ENCODE measurements at regions not wholly inside any gene's neighbourhood (a gene's known extent, or its start where the extent isn't known, plus 50 kb on each side); places are given as distances from the start of the nearest gene placed in this dataset.
"Not testable (repeated sequence)": the region's sequence is repeated elsewhere in the genome, so short reads cannot be mapped to it uniquely, and the experiment has no call there.

DNA sequence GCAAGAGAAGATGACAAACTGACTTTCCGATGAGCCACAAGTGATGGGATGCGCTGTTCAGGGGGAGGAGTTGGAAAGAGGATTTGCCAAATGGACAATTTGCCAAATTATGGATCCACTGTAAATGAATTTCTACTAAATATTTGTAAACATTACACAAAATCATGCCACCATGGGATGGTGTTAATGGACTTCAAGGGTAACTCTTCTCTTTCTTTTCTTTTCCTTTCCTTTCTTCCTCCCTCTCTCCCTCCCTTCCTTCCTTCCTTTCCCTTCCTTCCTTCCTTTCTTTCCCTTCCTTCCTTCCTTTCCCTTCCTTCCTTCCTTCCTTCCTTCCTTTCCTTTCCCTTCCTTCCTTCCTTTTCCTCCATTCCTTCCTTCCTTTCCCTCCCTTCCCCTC, 76.0 kb upstream of the PEG3 start:
- ChIA-PET POLR2A (no interaction called here), CTCF (no interaction called here)
- DNase-seq = no peak
- H3K4me1 ChIP-seq (ENCODE audit: control extremely low read depth in 1 of 4, control insufficient read depth in 4 of 4, insufficient read depth in 4 of 4, low read length in 3 of 4) = no peaks in the 10 kb centered on the region
- no peak overlapping the region for H3K4me3 ChIP-seq (ENCODE audit: control insufficient read depth in 1 of 7, extremely low read depth in 1 of 7, insufficient read depth in 4 of 7, low read depth in 2 of 7, low read length in 6 of 7)
- H3K27ac ChIP-seq (ENCODE audit: insufficient read depth in 1 of 2, low read depth in 1 of 2, low read length in 2 of 2, poor library complexity in 1 of 2, severe bottlenecking in 2 of 2) = no peak overlapping the region
- H3K27me3 ChIP-seq (replicated peaks in 2 of 5; ENCODE audit: control insufficient read depth in 4 of 5, insufficient read depth in 5 of 5, low read length in 4 of 5) = no peaks in the 10 kb centered on the region
- no CpG with 5 or more reads among the region's 2 CpGs for WGBS (ENCODE audit: insufficient coverage)
- H3K36me3 ChIP-seq (ENCODE audit: control insufficient read depth in 4 of 4, insufficient read depth in 4 of 4, low read length in 3 of 4) = no peaks in the 10 kb centered on the region
- H3K9me3 ChIP-seq (ENCODE audit: control extremely low read depth in 1 of 5, control insufficient read depth in 4 of 5, insufficient read depth in 2 of 5, low read depth in 1 of 5, low read length in 4 of 5) = peaks cover 0 to 14% (median 5%) of the 10 kb centered on the region in 5 experiments

DNA sequence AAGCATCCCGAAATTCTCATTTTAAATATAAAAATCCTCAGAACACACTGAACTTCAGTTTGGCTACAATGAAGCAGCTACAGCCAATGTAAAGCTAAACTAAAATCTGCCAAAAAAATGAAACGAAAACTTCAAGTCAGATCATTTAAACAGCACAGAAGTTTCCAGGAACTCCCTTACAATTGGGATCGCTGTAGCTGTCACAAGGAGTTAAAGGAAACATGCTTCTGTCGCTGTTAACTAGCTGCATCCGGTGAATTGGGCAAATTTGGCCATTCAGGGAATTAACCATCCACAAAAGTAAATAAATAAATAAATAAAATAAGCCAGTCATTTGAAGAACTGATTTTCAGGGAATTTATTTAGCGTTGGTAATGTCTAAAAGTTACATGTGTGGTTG, 77.0 kb upstream of the PEG3 start:
- no peaks in the 10 kb centered on the region for H3K36me3 ChIP-seq (ENCODE audit: control insufficient read depth in 4 of 4, insufficient read depth in 4 of 4, low read length in 3 of 4)
- DNase-seq = no peak
- H3K27ac ChIP-seq (ENCODE audit: insufficient read depth in 1 of 2, low read depth in 1 of 2, low read length in 2 of 2, poor library complexity in 1 of 2, severe bottlenecking in 2 of 2) = no peak overlapping the region
- H3K9me3 ChIP-seq (ENCODE audit: control extremely low read depth in 1 of 5, control insufficient read depth in 4 of 5, insufficient read depth in 2 of 5, low read depth in 1 of 5, low read length in 4 of 5) = peaks cover 0 to 15% (median 5%) of the 10 kb centered on the region in 5 experiments
- no peak overlapping the region for H3K4me3 ChIP-seq (ENCODE audit: control insufficient read depth in 1 of 7, extremely low read depth in 1 of 7, insufficient read depth in 4 of 7, low read depth in 2 of 7, low read length in 6 of 7)
- CTCF ChIA-PET = interaction anchor here (1.0 kb wide), 1 partner anchor 168 kb away, joined by 3 read pairs; no protein-coding TSS in a partner anchor
- POLR2A ChIA-PET = no interaction called here
- no peaks in the 10 kb centered on the region for H3K4me1 ChIP-seq (ENCODE audit: control extremely low read depth in 1 of 4, control insufficient read depth in 4 of 4, insufficient read depth in 4 of 4, low read length in 3 of 4)
- H3K27me3 ChIP-seq (replicated peaks in 2 of 5; ENCODE audit: control insufficient read depth in 4 of 5, insufficient read depth in 5 of 5, low read length in 4 of 5) = no peaks in the 10 kb centered on the region
- 65% methylated on average over 3 of the region's 6 CpGs for WGBS (ENCODE audit: insufficient coverage)

DNA sequence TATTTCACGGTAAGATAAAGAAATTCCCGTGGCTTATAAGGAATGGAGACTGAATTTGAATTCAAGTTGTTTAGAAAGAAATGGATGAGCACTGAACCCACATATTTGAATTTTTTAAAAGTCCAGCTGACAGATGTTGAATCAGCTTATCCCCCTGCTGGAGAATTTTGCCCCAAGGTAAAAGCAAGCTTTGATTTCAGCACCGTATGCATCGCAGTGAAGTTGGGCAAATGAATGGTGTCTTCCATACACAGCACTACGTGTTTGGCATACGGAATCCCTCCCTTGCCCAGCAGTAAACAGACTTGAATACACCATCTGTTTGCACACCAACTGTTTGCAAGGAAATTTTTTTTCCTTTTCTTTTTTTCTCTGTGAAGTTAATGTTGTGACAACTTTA, 77.5 kb upstream of the PEG3 start:
- Histone ChIP-seq H3K4me1 (ENCODE audit: control extremely low read depth in 1 of 4, control insufficient read depth in 4 of 4, insufficient read depth in 4 of 4, low read length in 3 of 4) (no peaks in the 10 kb centered on the region), H3K4me3 (ENCODE audit: control insufficient read depth in 1 of 7, extremely low read depth in 1 of 7, insufficient read depth in 4 of 7, low read depth in 2 of 7, low read length in 6 of 7) (no peak overlapping the region), H3K36me3 (ENCODE audit: control insufficient read depth in 4 of 4, insufficient read depth in 4 of 4, low read length in 3 of 4) (no peaks in the 10 kb centered on the region), H3K27me3 (replicated peaks in 2 of 5; ENCODE audit: control insufficient read depth in 4 of 5, insufficient read depth in 5 of 5, low read length in 4 of 5) (no peaks in the 10 kb centered on the region), H3K27ac (ENCODE audit: insufficient read depth in 1 of 2, low read depth in 1 of 2, low read length in 2 of 2, poor library complexity in 1 of 2, severe bottlenecking in 2 of 2) (no peak overlapping the region), H3K9me3 (ENCODE audit: control extremely low read depth in 1 of 5, control insufficient read depth in 4 of 5, insufficient read depth in 2 of 5, low read depth in 1 of 5, low read length in 4 of 5) (peaks cover 0 to 17% (median 5%) of the 10 kb centered on the region in 5 experiments)
- CTCF ChIA-PET = interaction anchor here (1.0 kb wide), 1 partner anchor 168 kb away, joined by 3 read pairs; no protein-coding TSS in a partner anchor
- DNase-seq = no peak
- WGBS (ENCODE audit: insufficient coverage) = 78% methylated on average over 5 of the region's 6 CpGs
- POLR2A ChIA-PET = no interaction called here

DNA sequence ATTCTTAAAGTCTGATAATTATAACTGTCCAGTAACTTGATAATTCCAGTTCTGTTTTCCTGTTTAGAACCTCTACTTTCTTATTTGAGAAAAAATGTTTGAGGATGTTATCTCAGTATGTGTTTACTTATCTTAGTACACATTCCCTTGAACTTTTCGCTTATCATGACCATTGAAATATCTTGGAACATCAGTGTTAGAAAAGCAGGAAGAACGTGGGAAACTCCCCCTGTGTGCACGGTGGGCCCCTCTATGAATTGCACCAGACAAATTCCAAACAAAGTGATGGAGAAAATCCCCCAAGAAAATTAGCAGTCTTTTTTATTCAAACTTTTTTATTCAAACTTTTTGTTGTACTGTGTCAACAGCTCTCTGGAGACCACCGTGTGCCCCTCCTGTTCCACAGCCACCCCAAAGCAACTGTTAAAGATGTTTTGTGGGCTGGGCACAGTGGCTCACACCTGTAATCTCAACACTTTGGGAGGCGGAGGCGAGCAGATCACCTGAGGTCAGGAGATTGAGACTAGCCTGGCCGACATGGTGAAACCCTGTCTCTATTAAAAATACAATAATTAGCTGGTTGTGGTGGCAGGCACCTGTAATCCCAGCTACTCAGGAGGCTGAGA, 78.3 kb upstream of the PEG3 start:
- Histone ChIP-seq H3K4me3 (ENCODE audit: control insufficient read depth in 1 of 7, extremely low read depth in 1 of 7, insufficient read depth in 4 of 7, low read depth in 2 of 7, low read length in 6 of 7) (no peak overlapping the region), H3K4me1 (ENCODE audit: control extremely low read depth in 1 of 4, control insufficient read depth in 4 of 4, insufficient read depth in 4 of 4, low read length in 3 of 4) (no peaks in the 10 kb centered on the region), H3K27ac (ENCODE audit: insufficient read depth in 1 of 2, low read depth in 1 of 2, low read length in 2 of 2, poor library complexity in 1 of 2, severe bottlenecking in 2 of 2) (no peak overlapping the region), H3K36me3 (ENCODE audit: control insufficient read depth in 4 of 4, insufficient read depth in 4 of 4, low read length in 3 of 4) (no peaks in the 10 kb centered on the region), H3K9me3 (ENCODE audit: control extremely low read depth in 1 of 5, control insufficient read depth in 4 of 5, insufficient read depth in 2 of 5, low read depth in 1 of 5, low read length in 4 of 5) (peaks cover 0 to 23% (median 5%) of the 10 kb centered on the region in 5 experiments), H3K27me3 (replicated peaks in 2 of 5; ENCODE audit: control insufficient read depth in 4 of 5, insufficient read depth in 5 of 5, low read length in 4 of 5) (no peaks in the 10 kb centered on the region)
- CTCF ChIA-PET = no interaction called here
- 70% methylated on average over 7 of the region's 7 CpGs for WGBS (ENCODE audit: insufficient coverage)
- no peak for DNase-seq
- POLR2A ChIA-PET = no interaction called here

DNA sequence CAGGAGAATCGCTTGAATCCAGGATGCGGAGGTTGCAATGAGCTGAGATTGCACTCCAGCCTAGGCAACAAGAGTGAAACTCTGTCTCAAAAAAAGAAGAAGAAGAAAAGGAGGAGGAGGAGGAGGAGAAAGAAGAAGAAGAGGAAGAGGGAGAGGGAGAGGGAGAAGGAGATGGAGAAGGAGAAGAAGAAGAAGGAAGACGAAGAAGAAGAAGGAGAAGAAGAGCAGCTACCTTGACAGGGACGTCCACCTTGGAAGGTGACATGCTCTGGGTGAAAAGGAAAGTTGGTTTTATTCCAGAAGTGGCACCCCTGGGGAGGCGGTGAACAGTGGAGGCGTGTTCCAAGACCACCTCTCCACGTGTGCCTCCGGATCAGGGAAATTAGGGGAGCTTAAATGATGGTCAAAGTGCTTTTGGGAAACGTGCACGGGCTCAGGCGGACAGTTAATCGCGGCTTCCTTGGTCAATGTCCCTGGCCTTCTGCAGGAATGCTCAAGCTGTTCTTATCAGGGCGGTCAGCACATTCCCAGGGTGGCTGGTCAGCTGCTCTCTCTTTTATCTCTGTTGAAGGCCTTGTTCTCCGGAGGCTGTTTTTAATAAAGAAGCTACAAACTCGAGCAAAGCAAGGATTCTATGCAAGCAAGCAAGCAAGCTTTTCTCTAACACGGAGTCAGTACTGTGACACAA, 78.9 kb upstream of the PEG3 start:
- POLR2A ChIA-PET = no interaction called here
- CTCF ChIA-PET = no interaction called here
- H3K9me3 ChIP-seq (ENCODE audit: control extremely low read depth in 1 of 5, control insufficient read depth in 4 of 5, insufficient read depth in 2 of 5, low read depth in 1 of 5, low read length in 4 of 5) = peaks cover 0 to 23% (median 5%) of the 10 kb centered on the region in 5 experiments
- no peaks in the 10 kb centered on the region for H3K36me3 ChIP-seq (ENCODE audit: control insufficient read depth in 4 of 4, insufficient read depth in 4 of 4, low read length in 3 of 4)
- H3K27me3 ChIP-seq (replicated peaks in 2 of 5; ENCODE audit: control insufficient read depth in 4 of 5, insufficient read depth in 5 of 5, low read length in 4 of 5) = no peaks in the 10 kb centered on the region
- H3K4me3 ChIP-seq (ENCODE audit: control insufficient read depth in 1 of 7, extremely low read depth in 1 of 7, insufficient read depth in 4 of 7, low read depth in 2 of 7, low read length in 6 of 7) = no peak overlapping the region
- no peak for DNase-seq
- WGBS (ENCODE audit: insufficient coverage) = 93% methylated on average over 16 of the region's 17 CpGs
- no peaks in the 10 kb centered on the region for H3K4me1 ChIP-seq (ENCODE audit: control extremely low read depth in 1 of 4, control insufficient read depth in 4 of 4, insufficient read depth in 4 of 4, low read length in 3 of 4)
- no peak overlapping the region for H3K27ac ChIP-seq (ENCODE audit: insufficient read depth in 1 of 2, low read depth in 1 of 2, low read length in 2 of 2, poor library complexity in 1 of 2, severe bottlenecking in 2 of 2)

DNA sequence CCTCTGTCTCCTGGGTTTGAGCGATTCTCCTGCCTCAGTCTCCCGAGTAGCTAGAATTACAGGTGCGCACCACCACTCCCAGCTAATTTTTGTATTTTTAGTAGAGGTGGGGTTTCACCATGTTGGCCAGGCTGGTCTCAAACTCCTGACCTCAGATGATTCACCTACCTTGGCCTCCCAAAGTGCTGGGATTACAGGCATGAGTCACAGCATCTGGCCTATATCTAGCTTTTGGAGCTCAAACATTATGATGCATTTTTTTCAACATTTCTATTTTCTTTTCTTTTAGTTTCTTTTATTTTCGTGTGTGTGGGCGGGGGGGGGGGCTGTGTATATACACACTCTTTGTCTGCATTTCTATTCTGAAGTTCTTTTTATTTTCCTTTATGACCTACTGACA, 85.6 kb upstream of the PEG3 start:
- H3K36me3 ChIP-seq (ENCODE audit: control insufficient read depth in 4 of 4, insufficient read depth in 4 of 4, low read length in 3 of 4); DNase-seq; CTCF ChIA-PET; POLR2A ChIA-PET; H3K4me3 ChIP-seq (ENCODE audit: control insufficient read depth in 1 of 7, extremely low read depth in 1 of 7, insufficient read depth in 4 of 7, low read depth in 2 of 7, low read length in 6 of 7); H3K4me1 ChIP-seq (ENCODE audit: control extremely low read depth in 1 of 4, control insufficient read depth in 4 of 4, insufficient read depth in 4 of 4, low read length in 3 of 4); H3K27me3 ChIP-seq (replicated peaks in 2 of 5; ENCODE audit: control insufficient read depth in 4 of 5, insufficient read depth in 5 of 5, low read length in 4 of 5); H3K27ac ChIP-seq (ENCODE audit: insufficient read depth in 1 of 2, low read depth in 1 of 2, low read length in 2 of 2, poor library complexity in 1 of 2, severe bottlenecking in 2 of 2): not testable (repeated sequence)
- WGBS (ENCODE audit: insufficient coverage) = 88% methylated on average over 3 of the region's 5 CpGs
- H3K9me3 ChIP-seq (ENCODE audit: control extremely low read depth in 1 of 5, control insufficient read depth in 4 of 5, insufficient read depth in 2 of 5, low read depth in 1 of 5, low read length in 4 of 5) = peaks cover 1 to 36% (median 7%) of the 10 kb centered on the region in 5 experiments

DNA sequence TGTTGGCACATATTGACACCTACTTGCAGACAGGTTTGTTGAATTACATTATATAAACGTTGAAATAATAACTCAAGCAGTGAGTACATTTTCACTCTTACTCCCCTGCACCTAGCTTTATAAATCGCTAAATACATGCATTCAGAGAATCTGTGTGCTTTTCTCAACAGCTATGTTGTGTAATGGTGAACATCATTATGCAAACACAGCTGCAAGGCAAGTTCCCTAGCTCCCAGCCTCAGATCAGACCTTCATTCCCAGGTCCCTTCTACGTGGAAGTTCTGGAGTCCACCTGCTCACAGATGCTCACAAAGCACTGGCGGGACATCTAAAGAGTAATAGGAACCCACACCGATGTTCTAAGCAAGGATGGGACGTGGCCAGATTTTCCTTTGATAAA, 86.8 kb upstream of the PEG3 start:
- WGBS (ENCODE audit: insufficient coverage) = 96% methylated on average over 3 of the region's 6 CpGs
- DNase-seq = no peak
- ChIA-PET POLR2A (no interaction called here), CTCF (no interaction called here)
- no peak overlapping the region for H3K27ac ChIP-seq (ENCODE audit: insufficient read depth in 1 of 2, low read depth in 1 of 2, low read length in 2 of 2, poor library complexity in 1 of 2, severe bottlenecking in 2 of 2)
- H3K36me3 ChIP-seq (ENCODE audit: control insufficient read depth in 4 of 4, insufficient read depth in 4 of 4, low read length in 3 of 4) = no peaks in the 10 kb centered on the region
- H3K4me3 ChIP-seq (ENCODE audit: control insufficient read depth in 1 of 7, extremely low read depth in 1 of 7, insufficient read depth in 4 of 7, low read depth in 2 of 7, low read length in 6 of 7) = no peak overlapping the region
- H3K4me1 ChIP-seq (ENCODE audit: control extremely low read depth in 1 of 4, control insufficient read depth in 4 of 4, insufficient read depth in 4 of 4, low read length in 3 of 4) = no peaks in the 10 kb centered on the region
- H3K27me3 ChIP-seq (replicated peaks in 2 of 5; ENCODE audit: control insufficient read depth in 4 of 5, insufficient read depth in 5 of 5, low read length in 4 of 5) = no peaks in the 10 kb centered on the region
- peaks cover 1 to 30% (median 7%) of the 10 kb centered on the region in 5 experiments for H3K9me3 ChIP-seq (ENCODE audit: control extremely low read depth in 1 of 5, control insufficient read depth in 4 of 5, insufficient read depth in 2 of 5, low read depth in 1 of 5, low read length in 4 of 5)

Data from common myeloid progenitor, CD34-positive (primary cell).